Transverse colon (tissue), 4 donors: ENCODE measurements at regions not wholly inside any gene's neighbourhood (a gene's known extent, or its start where the extent isn't known, plus 50 kb on each side); places are given as distances from the start of the nearest gene placed in this dataset.

Experiments
- DNase-seq: peaks from one replicate; pipeline ENCODE4 v3.0.0-alpha.2; 2019
- H3K27ac ChIP-seq, 4 donors: fragments of 200-600 bp; sonication (generic); 2 replicates each; pipeline ENCODE4 v1.5.1; 2016 to 2018; ENCODE audit warnings: inconsistent platforms in 4 of 4
- H3K27me3 ChIP-seq: fragments of 200-600 bp; sonication (generic); 2 replicates; pipeline ENCODE4 v1.5.1; 2017; ENCODE audit warnings: inconsistent platforms
- H3K36me3 ChIP-seq, 4 donors: fragments of 200-600 bp; sonication (generic); 2 replicates each; pipeline ENCODE4 v1.5.1; 2017 to 2019; ENCODE audit warnings: inconsistent platforms in 4 of 4
- H3K4me1 ChIP-seq, 4 donors: fragments of 200-600 bp; sonication (generic); 2 replicates each; pipeline ENCODE4 v1.5.1; 2017 to 2020; ENCODE audit warnings: inconsistent platforms in 4 of 4
- H3K4me3 ChIP-seq, 4 donors: fragments of 200-600 bp; sonication (generic); 1 replicate in 1 of 4; 2 replicates in 3 of 4; pipeline versions ENCODE4 v1.5.1 to v1.6.1; 2017 to 2019; ENCODE audit warnings: inconsistent platforms in 4 of 4
- H3K9me3 ChIP-seq, 2 donors: fragments of 200-600 bp; sonication (generic); 2 replicates each; pipeline ENCODE4 v1.5.1; 2017 to 2019; ENCODE audit warnings: inconsistent platforms in 2 of 2
- EP300 ChIP-seq: sonication (generic); formaldehyde crosslinking; IDR thresholded peaks from one replicate; pipeline ENCODE4 v1.6.1; 2017; ENCODE audit warnings: antibody characterized with exemption, low read depth
- POLR2A ChIP-seq: fragments of 450-650 bp; IDR thresholded peaks from one replicate; pipeline ENCODE4 v1.6.1; 2016; ENCODE audit warnings: antibody characterized with exemption, mild to moderate bottlenecking, moderate library complexity
- POLR2AphosphoS5 ChIP-seq, 3 donors: sonication (generic); formaldehyde crosslinking; IDR thresholded peaks; one replicate each; pipeline ENCODE4 v1.6.1; 2016; ENCODE audit warnings: antibody characterized with exemption in 3 of 3
- WGBS, 2 donors: methylation state at CpG; one replicate each; pipeline ENCODE4 v1.1.5; 2018; ENCODE audit warnings: low coverage in 1 of 2; 5-methylcytosine and 5-hydroxymethylcytosine counted together
- in situ Hi-C, 4 donors: fragments of 200-750 bp; cut with MboI; loops; one replicate each; pipeline versions ENCODE4 v1.15.0 to v1.15.1; 2017; ENCODE audit warnings: low sequenced_read_pairs in 3 of 4, low pct_ligation_motif_present in 1 of 4, low pct_unique_long_range_greater_than_20kb in 1 of 4
- intact Hi-C: fragments of 100-400 bp; cut with DNase I; formaldehyde crosslinking; loops from one replicate; pipeline ENCODE4 v1.15.1; 2023; ENCODE audit warnings: low total_unique reads
- TF ChIP-seq, protein P1 (sequence below), 5 experiments: fragments of 200-600 bp in 3 of 5; fragments of 450-650 bp in 2 of 5; sonication (generic) in 3 of 5; IDR thresholded peaks; 1 replicate in 2 of 5; 2 replicates in 3 of 5; pipeline ENCODE4 v1.5.1; 2016 to 2017; ENCODE audit warnings: antibody characterized with exemption in 5 of 5, inconsistent platforms in 3 of 5, mild to moderate bottlenecking in 2 of 5, moderate library complexity in 1 of 5

DNA sequence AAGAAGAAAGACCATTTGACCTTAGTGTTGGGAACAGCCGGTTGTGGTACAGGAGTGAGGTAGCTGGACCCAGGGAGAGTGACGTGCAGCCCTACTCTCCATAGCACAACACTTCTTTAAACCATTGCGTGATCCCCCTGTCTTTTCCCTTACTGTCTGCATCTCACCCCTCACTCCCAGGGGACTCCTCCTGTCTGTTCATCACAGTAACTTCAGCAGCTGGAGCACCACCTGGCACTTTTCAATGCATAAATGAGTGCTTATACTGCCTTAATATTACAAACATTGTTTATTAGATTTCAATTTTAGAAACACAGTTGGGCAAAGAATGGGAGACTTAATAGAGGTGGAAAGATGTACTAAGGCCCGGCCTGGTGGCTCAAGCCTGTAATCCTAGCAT, 285.5 kb downstream of the UQCRFS1 start:
- in situ Hi-C loops, result no loop called here

DNA sequence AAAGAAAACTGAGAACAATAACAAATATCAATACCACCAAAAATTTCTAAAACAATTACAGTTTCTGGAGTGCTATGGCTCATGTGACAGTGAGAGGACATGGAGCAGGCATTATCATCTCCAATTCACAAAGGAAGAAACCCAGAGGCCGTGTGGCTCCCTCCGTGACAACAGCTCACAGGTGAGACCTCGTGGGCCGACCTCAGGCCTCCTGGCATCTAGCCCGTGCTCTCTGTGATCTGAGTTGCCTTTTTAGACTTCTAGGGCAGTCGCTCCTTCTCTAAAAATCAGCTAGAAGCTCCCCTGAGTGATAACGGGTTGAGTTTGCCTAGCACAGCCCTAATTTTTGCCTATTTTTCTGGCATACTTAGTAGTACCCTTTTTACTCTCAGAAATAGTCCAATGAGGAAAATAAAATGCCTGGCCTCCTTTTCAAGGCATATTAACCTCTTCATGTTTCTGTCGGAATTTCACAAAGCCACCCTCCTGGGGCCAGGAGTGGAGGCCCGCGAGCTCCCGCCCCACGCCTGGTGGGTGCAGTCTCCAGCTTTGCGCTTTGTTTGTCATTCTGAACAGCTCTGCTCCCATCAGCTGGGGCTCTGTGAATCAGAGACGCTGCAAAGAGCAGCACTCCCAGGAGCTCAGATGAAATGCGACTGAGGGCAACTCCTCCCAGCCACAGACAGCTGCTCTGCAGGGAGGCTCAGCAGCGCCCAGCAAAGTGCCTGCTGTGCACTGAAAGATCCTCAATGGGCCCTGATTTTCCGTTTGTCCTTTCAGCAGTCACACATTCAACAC, 292.5 kb downstream of the UQCRFS1 start:
- Histone ChIP-seq H3K4me3 (no peak overlapping the region), H3K27ac (no peak overlapping the region), H3K27me3 (no peaks in the 10 kb centered on the region), H3K36me3 (no peaks in the 10 kb centered on the region), H3K4me1 (no peaks in the 10 kb centered on the region), H3K9me3 (no peaks in the 10 kb centered on the region)
- 46 to 58% methylated on average over 8 to 17 of the region's 17 CpGs for WGBS, 2 donors
- intact Hi-C loops (no loop called here), in situ Hi-C loops (no loop called here)
- TF ChIP-seq, protein P1, sequence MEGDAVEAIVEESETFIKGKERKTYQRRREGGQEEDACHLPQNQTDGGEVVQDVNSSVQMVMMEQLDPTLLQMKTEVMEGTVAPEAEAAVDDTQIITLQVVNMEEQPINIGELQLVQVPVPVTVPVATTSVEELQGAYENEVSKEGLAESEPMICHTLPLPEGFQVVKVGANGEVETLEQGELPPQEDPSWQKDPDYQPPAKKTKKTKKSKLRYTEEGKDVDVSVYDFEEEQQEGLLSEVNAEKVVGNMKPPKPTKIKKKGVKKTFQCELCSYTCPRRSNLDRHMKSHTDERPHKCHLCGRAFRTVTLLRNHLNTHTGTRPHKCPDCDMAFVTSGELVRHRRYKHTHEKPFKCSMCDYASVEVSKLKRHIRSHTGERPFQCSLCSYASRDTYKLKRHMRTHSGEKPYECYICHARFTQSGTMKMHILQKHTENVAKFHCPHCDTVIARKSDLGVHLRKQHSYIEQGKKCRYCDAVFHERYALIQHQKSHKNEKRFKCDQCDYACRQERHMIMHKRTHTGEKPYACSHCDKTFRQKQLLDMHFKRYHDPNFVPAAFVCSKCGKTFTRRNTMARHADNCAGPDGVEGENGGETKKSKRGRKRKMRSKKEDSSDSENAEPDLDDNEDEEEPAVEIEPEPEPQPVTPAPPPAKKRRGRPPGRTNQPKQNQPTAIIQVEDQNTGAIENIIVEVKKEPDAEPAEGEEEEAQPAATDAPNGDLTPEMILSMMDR (IDR thresholded peaks at IDR 0.05), result no peak
- TF ChIP-seq EP300, result no peak
- no peak for TF ChIP-seq POLR2A
- TF ChIP-seq POLR2AphosphoS5 (IDR thresholded peaks at IDR 0.05), result no peak
- no peak for DNase-seq

More for the DNA sequence above, 285.5 kb downstream of the UQCRFS1 start:
- Histone ChIP-seq H3K4me3 (no peak overlapping the region), H3K9me3 (no peaks in the 10 kb centered on the region), H3K27me3 (no peaks in the 10 kb centered on the region), H3K4me1 (no peaks in the 10 kb centered on the region), H3K36me3 (no peaks in the 10 kb centered on the region), H3K27ac (no peak overlapping the region)
- intact Hi-C loops, result no loop called here
- TF ChIP-seq POLR2AphosphoS5 (IDR thresholded peaks at IDR 0.05), result no peak
- TF ChIP-seq POLR2A, result no peak
- TF ChIP-seq, protein P1 (IDR thresholded peaks at IDR 0.05), result no peak
- TF ChIP-seq EP300, result no peak
- DNase-seq, result no peak
- WGBS, 2 donors, result 50 to 72% methylated on average over 4 of the region's 4 CpGs

DNA sequence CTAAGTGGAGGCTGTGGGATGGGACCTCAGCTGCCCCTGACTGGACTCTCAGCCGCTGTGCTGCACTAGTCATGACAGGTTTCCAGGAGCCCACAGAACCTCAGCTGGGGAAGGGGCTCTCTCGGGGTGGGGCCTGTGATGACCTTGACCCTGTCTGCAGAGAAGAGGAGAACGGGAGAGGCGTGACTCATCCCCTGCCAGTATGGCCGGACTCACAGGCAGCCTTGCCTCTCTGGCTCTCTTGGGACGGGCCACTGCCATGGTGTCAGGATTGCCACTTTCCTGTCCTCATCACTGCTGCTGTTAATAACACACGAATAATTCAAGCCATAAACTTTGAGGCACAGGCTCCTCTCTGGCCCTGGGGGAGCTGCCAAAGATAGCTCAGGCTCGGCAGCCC, 295.3 kb downstream of the UQCRFS1 start:
- WGBS, 2 donors, result 40% methylated on average over 8 of the region's 8 CpGs; no CpG with 5 or more reads in 1 of the 2 donors
- Histone ChIP-seq H3K36me3 (no peaks in the 10 kb centered on the region), H3K27ac (no peak overlapping the region), H3K4me3 (no peak overlapping the region), H3K27me3 (no peaks in the 10 kb centered on the region), H3K9me3 (no peaks in the 10 kb centered on the region), H3K4me1 (no peaks in the 10 kb centered on the region)
- in situ Hi-C loops, result no loop called here
- no peak for DNase-seq
- intact Hi-C loops, result no loop called here
- TF ChIP-seq POLR2AphosphoS5 (IDR thresholded peaks at IDR 0.05) (no peak), EP300 (no peak), POLR2A (no peak)
- TF ChIP-seq, protein P1 (IDR thresholded peaks at IDR 0.05), result no peak

DNA sequence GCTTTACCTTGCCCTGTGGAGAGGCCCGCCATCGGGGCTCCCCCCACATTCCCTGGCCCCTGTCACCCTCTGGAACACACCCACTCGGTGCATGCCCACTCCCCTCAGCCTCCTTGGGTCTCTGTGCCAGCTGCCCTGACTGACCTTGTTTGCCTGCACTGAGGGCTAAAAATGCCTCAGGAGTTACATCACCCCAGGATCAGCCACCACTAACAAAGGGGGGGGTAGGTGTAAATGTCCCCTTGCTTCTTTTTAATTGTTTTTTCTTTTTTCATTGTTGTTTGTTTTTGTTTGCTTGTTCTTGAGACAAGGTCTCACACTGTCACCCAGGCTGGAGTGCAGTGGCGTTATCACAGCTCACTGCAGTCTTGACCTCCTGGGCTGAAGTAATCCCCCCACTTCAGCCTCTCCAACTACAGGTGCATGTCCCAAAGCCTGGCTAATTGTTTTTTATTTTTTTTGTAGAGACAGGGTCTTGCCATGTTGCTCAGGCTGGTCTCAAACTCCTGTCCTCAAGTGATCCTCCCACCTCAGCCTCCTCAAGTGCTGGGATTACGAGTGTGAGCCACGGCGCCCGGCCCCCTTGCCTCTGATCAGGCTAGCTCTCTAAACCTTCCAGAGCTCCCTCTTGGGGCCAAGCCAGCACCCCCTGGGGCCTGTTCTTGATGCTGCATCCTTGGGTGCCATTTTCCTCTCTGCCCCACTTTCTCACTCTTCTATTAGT, 297.1 kb downstream of the UQCRFS1 start:
- Histone ChIP-seq H3K9me3 (no peaks in the 10 kb centered on the region), H3K36me3 (no peaks in the 10 kb centered on the region), H3K27me3 (no peaks in the 10 kb centered on the region), H3K27ac (no peak overlapping the region), H3K4me1 (no peaks in the 10 kb centered on the region), H3K4me3 (no peak overlapping the region)
- in situ Hi-C loops (no loop called here), intact Hi-C loops (no loop called here)
- WGBS, 2 donors, result 40 to 79% methylated on average over 1 to 8 of the region's 8 CpGs
- DNase-seq, result no peak
- TF ChIP-seq POLR2AphosphoS5 (IDR thresholded peaks at IDR 0.05) (no peak), POLR2A (no peak), EP300 (no peak)
- TF ChIP-seq, protein P1 (IDR thresholded peaks at IDR 0.05), result no peak
